Tibial nerve (tissue), 4 donors: ENCODE measurements at regions not wholly inside any gene's neighbourhood (a gene's known extent, or its start where the extent isn't known, plus 50 kb on each side); places are given as distances from the start of the nearest gene placed in this dataset.
"Not testable (repeated sequence)": the region's sequence is repeated elsewhere in the genome, so short reads cannot be mapped to it uniquely, and the experiment has no call there.

Experiments used
- DNase-seq, 2 donors: peaks; one replicate each; pipeline ENCODE4 v3.0.0-alpha.2; 2019; ENCODE audit warnings: low spot score in 2 of 2
- H3K27ac ChIP-seq, 4 donors: fragments of 200-600 bp; sonication (generic) in 3 of 4; one replicate each; pipeline ENCODE4 v1.5.1; 2017 to 2019; ENCODE audit warnings: mild to moderate bottlenecking in 1 of 4
- H3K27me3 ChIP-seq, 2 donors: fragments of 200-600 bp; sonication (generic) in 1 of 2; one replicate each; pipeline versions ENCODE4 v1.5.1 to v1.6.0; 2017 to 2019
- H3K36me3 ChIP-seq, 3 donors: fragments of 200-600 bp; sonication (generic); one replicate each; pipeline ENCODE4 v1.5.1; 2018 to 2019
- H3K4me1 ChIP-seq, 4 donors: fragments of 200-600 bp; sonication (generic) in 3 of 4; one replicate each; pipeline ENCODE4 v1.5.1; 2017 to 2019
- H3K4me3 ChIP-seq, 4 donors: fragments of 200-600 bp; sonication (generic) in 3 of 4; one replicate each; pipeline ENCODE4 v1.5.1; 2017 to 2019; ENCODE audit warnings: mild to moderate bottlenecking in 1 of 4, moderate library complexity in 1 of 4
- H3K9me3 ChIP-seq, 4 donors: fragments of 200-600 bp; sonication (generic) in 3 of 4; one replicate each; pipeline ENCODE4 v1.5.1; 2017 to 2019
- CTCF ChIP-seq, 5 experiments: fragments of 200-600 bp in 3 of 5; fragments of 450-650 bp in 2 of 5; sonication (generic) in 3 of 5; IDR thresholded peaks; one replicate each; pipeline ENCODE4 v1.5.1; 2016 to 2019; ENCODE audit warnings: antibody characterized with exemption in 5 of 5, mild to moderate bottlenecking in 3 of 5, moderate library complexity in 2 of 5
- EP300 ChIP-seq, 2 donors: sonication (generic); formaldehyde crosslinking; IDR thresholded peaks; one replicate each; pipeline ENCODE4 v1.6.1; 2017; ENCODE audit warnings: antibody characterized with exemption in 2 of 2, mild to moderate bottlenecking in 1 of 2
- POLR2A ChIP-seq, 2 donors: fragments of 450-650 bp; IDR thresholded peaks; one replicate each; pipeline ENCODE4 v1.6.1; 2017; ENCODE audit warnings: antibody characterized with exemption in 2 of 2, mild to moderate bottlenecking in 2 of 2, moderate library complexity in 2 of 2
- WGBS, 2 donors: methylation state at CpG; one replicate each; pipeline ENCODE4 v1.1.5; 2018; 5-methylcytosine and 5-hydroxymethylcytosine counted together

- H3K27me3 ChIP-seq: no peaks in the 10 kb centered on the region
- H3K36me3 ChIP-seq: no peaks in the 10 kb centered on the region
- H3K4me1 ChIP-seq: peaks cover 0 to 10% (median 0%) of the 10 kb centered on the region in 4 donors
- H3K9me3 ChIP-seq: no peaks in the 10 kb centered on the region
- TF ChIP-seq POLR2A (IDR thresholded peaks at IDR 0.05): no peak
- TF ChIP-seq EP300 (IDR thresholded peaks at IDR 0.05): no peak
- TF ChIP-seq CTCF (IDR thresholded peaks at IDR 0.05): no peak
- WGBS, 2 donors: 64% methylated on average over 3 of the region's 3 CpGs
- no peak for DNase-seq
- no peak overlapping the region for H3K27ac ChIP-seq
- no peak overlapping the region for H3K4me3 ChIP-seq
Measured at GRCh38 chr15:87743562-87743961, 513.0 kb downstream of the NTRK3 start.

GRCh38 chr15:87741350-87741749 is 515.2 kb downstream of the NTRK3 start:
- H3K4me3 ChIP-seq: no peak overlapping the region
- H3K4me1 ChIP-seq: no peaks in the 10 kb centered on the region
- no peaks in the 10 kb centered on the region for H3K36me3 ChIP-seq
- WGBS, 2 donors: 73 to 81% methylated on average over 3 of the region's 3 CpGs
- H3K9me3 ChIP-seq: no peaks in the 10 kb centered on the region
- no peaks in the 10 kb centered on the region for H3K27me3 ChIP-seq
- TF ChIP-seq POLR2A (IDR thresholded peaks at IDR 0.05): no peak
- no peak for TF ChIP-seq EP300 (IDR thresholded peaks at IDR 0.05)
- TF ChIP-seq CTCF (IDR thresholded peaks at IDR 0.05): no peak
- DNase-seq: no peak
- H3K27ac ChIP-seq: no peak overlapping the region

GRCh38 chr15:87740655-87741344 is 515.7 kb downstream of the NTRK3 start:
- TF ChIP-seq EP300 (IDR thresholded peaks at IDR 0.05) (no peak), CTCF (IDR thresholded peaks at IDR 0.05) (no peak), POLR2A (IDR thresholded peaks at IDR 0.05) (no peak)
- Histone ChIP-seq H3K36me3 (no peaks in the 10 kb centered on the region), H3K9me3 (no peaks in the 10 kb centered on the region), H3K27ac (no peak overlapping the region), H3K4me1 (no peaks in the 10 kb centered on the region), H3K27me3 (no peaks in the 10 kb centered on the region), H3K4me3 (no peak overlapping the region)
- no peak for DNase-seq
- 81 to 86% methylated on average over 5 of the region's 5 CpGs for WGBS, 2 donors

GRCh38 chr15:87739866-87740265 is 516.7 kb downstream of the NTRK3 start:
- H3K27ac ChIP-seq: no peak overlapping the region
- no peak for TF ChIP-seq POLR2A (IDR thresholded peaks at IDR 0.05)
- H3K4me1 ChIP-seq: peaks cover 0 to 6% (median 0%) of the 10 kb centered on the region in 4 donors
- H3K9me3 ChIP-seq: no peaks in the 10 kb centered on the region
- no peak overlapping the region for H3K4me3 ChIP-seq
- WGBS, 2 donors: 89 to 96% methylated on average over 2 of the region's 2 CpGs
- no peak for DNase-seq
- no peaks in the 10 kb centered on the region for H3K27me3 ChIP-seq
- H3K36me3 ChIP-seq: no peaks in the 10 kb centered on the region

- H3K4me1 ChIP-seq: peaks cover 0 to 6% (median 0%) of the 10 kb centered on the region in 4 donors
- no peaks in the 10 kb centered on the region for H3K36me3 ChIP-seq
- H3K4me3 ChIP-seq: no peak overlapping the region
- 85 to 90% methylated on average over 4 of the region's 4 CpGs for WGBS, 2 donors
- no peaks in the 10 kb centered on the region for H3K27me3 ChIP-seq
- no peaks in the 10 kb centered on the region for H3K9me3 ChIP-seq
- H3K27ac ChIP-seq: no peak overlapping the region
- no peak for DNase-seq
- TF ChIP-seq EP300 (IDR thresholded peaks at IDR 0.05): no peak
- TF ChIP-seq CTCF (IDR thresholded peaks at IDR 0.05): no peak
- no peak for TF ChIP-seq POLR2A (IDR thresholded peaks at IDR 0.05)
Measured at GRCh38 chr15:87739081-87739480, 517.5 kb downstream of the NTRK3 start.

GRCh38 chr15:87737460-87737859 is 519.1 kb downstream of the NTRK3 start:
- not testable (repeated sequence) for H3K27ac ChIP-seq, H3K9me3 ChIP-seq, H3K27me3 ChIP-seq, H3K4me1 ChIP-seq, H3K4me3 ChIP-seq, DNase-seq, H3K36me3 ChIP-seq
- 90 to 91% methylated on average over 4 of the region's 4 CpGs for WGBS, 2 donors
